Spinal cord (tissue), 9 donors: ENCODE measurements at regions not wholly inside any gene's neighbourhood (a gene's known extent, or its start where the extent isn't known, plus 50 kb on each side); places are given as distances from the start of the nearest gene placed in this dataset.
A peak's percentile ranks its signal among the peaks of the same experiment; 100 is the strongest.

Experiments used
- DNase-seq, 6 donors: peaks; one replicate each; pipeline versions ENCODE4 v3.0.0 to v3.0.0-alpha.2; 2013 to 2015; ENCODE audit warnings: low spot score in 6 of 6, low read depth in 4 of 6
- H3K27ac ChIP-seq: one replicate; pipeline ENCODE4 v1.5.1; 2013; ENCODE audit warnings: low read depth, low read length, control low read depth
- H3K27me3 ChIP-seq: one replicate; pipeline ENCODE4 v1.6.1; 2013; ENCODE audit warnings: low read length; ENCODE audit not compliant: control insufficient read depth, insufficient read depth
- H3K36me3 ChIP-seq: one replicate; pipeline ENCODE4 v1.6.1; 2013; ENCODE audit warnings: low read length; ENCODE audit not compliant: control insufficient read depth, insufficient read depth
- H3K4me1 ChIP-seq: one replicate; pipeline ENCODE4 v1.6.1; 2013; ENCODE audit warnings: low read length; ENCODE audit not compliant: control insufficient read depth, insufficient read depth
- H3K4me3 ChIP-seq: one replicate; pipeline ENCODE4 v1.5.1; 2013; ENCODE audit warnings: low read depth, low read length, control low read depth
- H3K9me3 ChIP-seq: one replicate; pipeline ENCODE4 v1.6.1; 2013; ENCODE audit warnings: low read length; ENCODE audit not compliant: control insufficient read depth, insufficient read depth
- WGBS: methylation state at CpG from one replicate; pipeline ENCODE4 v1.1.5; 2013; ENCODE audit warnings: missing lambda C conversion rate; ENCODE audit not compliant: insufficient coverage; 5-methylcytosine and 5-hydroxymethylcytosine counted together
- donor health status: healthy.

- 59% methylated on average over 2 of the region's 2 CpGs for WGBS
- H3K9me3 ChIP-seq: no peaks in the 10 kb centered on the region
- no peak overlapping the region for H3K4me3 ChIP-seq
- DNase-seq: peak in 1 of 6 donors; percentile 28
- H3K27me3 ChIP-seq: no peaks in the 10 kb centered on the region
- H3K4me1 ChIP-seq: peaks cover 16% of the 10 kb centered on the region
- no peaks in the 10 kb centered on the region for H3K36me3 ChIP-seq
- no peak overlapping the region for H3K27ac ChIP-seq
Measured at GRCh38 chr14:66135831-66136230, 350.3 kb upstream of the CCDC196 start.

GRCh38 chr14:66137081-66137480 is 349.1 kb upstream of the CCDC196 start:
- Histone ChIP-seq H3K9me3 (no peaks in the 10 kb centered on the region), H3K4me3 (no peak overlapping the region), H3K27me3 (no peaks in the 10 kb centered on the region), H3K36me3 (no peaks in the 10 kb centered on the region), H3K27ac (no peak overlapping the region), H3K4me1 (peaks cover 16% of the 10 kb centered on the region)
- 18% methylated on average over 4 of the region's 8 CpGs for WGBS
- DNase-seq: peak in 4 of 6 donors; percentile 45 to 93 (median 70)

GRCh38 chr14:66139432-66139831 is 346.7 kb upstream of the CCDC196 start:
- no peak for DNase-seq
- Histone ChIP-seq H3K36me3 (no peaks in the 10 kb centered on the region), H3K4me1 (peaks cover 11% of the 10 kb centered on the region), H3K27ac (no peak overlapping the region), H3K4me3 (no peak overlapping the region), H3K9me3 (no peaks in the 10 kb centered on the region), H3K27me3 (no peaks in the 10 kb centered on the region)

- no peaks in the 10 kb centered on the region for H3K27me3 ChIP-seq
- no peak overlapping the region for H3K27ac ChIP-seq
- H3K36me3 ChIP-seq: no peaks in the 10 kb centered on the region
- H3K4me1 ChIP-seq: peaks cover 11% of the 10 kb centered on the region
- DNase-seq: no peak
- H3K9me3 ChIP-seq: no peaks in the 10 kb centered on the region
- H3K4me3 ChIP-seq: no peak overlapping the region
- WGBS: 57% methylated on average over 4 of the region's 6 CpGs
Measured at GRCh38 chr14:66140213-66140918, 345.8 kb upstream of the CCDC196 start.

- no peaks in the 10 kb centered on the region for H3K9me3 ChIP-seq
- H3K4me1 ChIP-seq: peaks cover 9% of the 10 kb centered on the region
- no peaks in the 10 kb centered on the region for H3K36me3 ChIP-seq
- H3K27me3 ChIP-seq: no peaks in the 10 kb centered on the region
- H3K4me3 ChIP-seq: no peak overlapping the region
- 93% methylated on average over 3 of the region's 3 CpGs for WGBS
- no peak overlapping the region for H3K27ac ChIP-seq
- no peak for DNase-seq
Measured at GRCh38 chr14:66140963-66141362, 345.2 kb upstream of the CCDC196 start.

GRCh38 chr14:66141733-66142132 is 344.4 kb upstream of the CCDC196 start:
- no peaks in the 10 kb centered on the region for H3K36me3 ChIP-seq
- DNase-seq: no peak
- H3K9me3 ChIP-seq: no peaks in the 10 kb centered on the region
- no peak overlapping the region for H3K4me3 ChIP-seq
- H3K4me1 ChIP-seq: peaks cover 5% of the 10 kb centered on the region
- H3K27me3 ChIP-seq: no peaks in the 10 kb centered on the region
- 76% methylated on average over 2 of the region's 2 CpGs for WGBS
- H3K27ac ChIP-seq: no peak overlapping the region

GRCh38 chr14:66143387-66144112 is 342.6 kb upstream of the CCDC196 start:
- no peaks in the 10 kb centered on the region for H3K27me3 ChIP-seq
- no peak overlapping the region for H3K4me3 ChIP-seq
- 97% methylated on average over 6 of the region's 6 CpGs for WGBS
- DNase-seq: no peak
- H3K27ac ChIP-seq: no peak overlapping the region
- H3K4me1 ChIP-seq: no peaks in the 10 kb centered on the region
- H3K9me3 ChIP-seq: no peaks in the 10 kb centered on the region
- no peaks in the 10 kb centered on the region for H3K36me3 ChIP-seq

- no peak for DNase-seq
- Histone ChIP-seq H3K27me3 (no peaks in the 10 kb centered on the region), H3K27ac (no peak overlapping the region), H3K4me1 (no peaks in the 10 kb centered on the region), H3K9me3 (no peaks in the 10 kb centered on the region), H3K4me3 (no peak overlapping the region), H3K36me3 (no peaks in the 10 kb centered on the region)
Measured at GRCh38 chr14:66152302-66152701, 333.9 kb upstream of the CCDC196 start.

GRCh38 chr14:66152747-66153146 is 333.4 kb upstream of the CCDC196 start:
- DNase-seq: peak in 2 of 6 donors; percentile 16 to 54
- no peaks in the 10 kb centered on the region for H3K27me3 ChIP-seq
- no peak overlapping the region for H3K4me3 ChIP-seq
- H3K9me3 ChIP-seq: peaks cover 1% of the 10 kb centered on the region
- H3K4me1 ChIP-seq: no peaks in the 10 kb centered on the region
- WGBS: 63% methylated on average over 1 of the region's 5 CpGs
- H3K27ac ChIP-seq: no peak overlapping the region
- no peaks in the 10 kb centered on the region for H3K36me3 ChIP-seq

GRCh38 chr14:66163023-66163422 is 323.1 kb upstream of the CCDC196 start:
- no peak overlapping the region for H3K27ac ChIP-seq
- DNase-seq: peak in 1 of 6 donors; percentile 62
- no peaks in the 10 kb centered on the region for H3K36me3 ChIP-seq
- no peaks in the 10 kb centered on the region for H3K27me3 ChIP-seq
- H3K4me1 ChIP-seq: no peaks in the 10 kb centered on the region
- WGBS: 88% methylated on average over 3 of the region's 3 CpGs
- no peak overlapping the region for H3K4me3 ChIP-seq
- no peaks in the 10 kb centered on the region for H3K9me3 ChIP-seq
